MCF 10A (cell line): ENCODE measurements at regions not wholly inside any gene's neighbourhood (a gene's known extent, or its start where the extent isn't known, plus 50 kb on each side); places are given as distances from the start of the nearest gene placed in this dataset.

ENCODE experiments used
- BruUV-seq: library from RNA; stranded (reverse); fragments of 400-500 nt; replicated peaks from 2 replicates; lab custom pipeline; 2021; lab: Mats Ljungman, UMichigan
- CTCF ChIA-PET: fragments of 300-600 bp; sonication (Branson Sonifier 250); formaldehyde crosslinking; extraction: SDS; loops from one replicate; lab custom pipeline; 2021; ENCODE audit warnings: antibody characterized with exemption, inconsistent platforms; lab: Yijun Ruan, JAX
- POLR2A ChIA-PET: fragments of 300-600, 350-650 bp; sonication (Branson Sonifier 250); formaldehyde crosslinking; extraction: SDS; loops from one replicate; lab custom pipeline; 2020; ENCODE audit warnings: antibody characterized with exemption, inconsistent platforms; lab: Yijun Ruan, JAX
- DNase-seq: peaks from one replicate; pipeline ENCODE4 v3.0.0-alpha.2; 2018; ENCODE audit not compliant: unreplicated experiment
- H3K27ac Mint-ChIP-seq: one replicate; pipeline ENCODE4 v1.8.0; 2022; ENCODE audit warnings: mild to moderate bottlenecking, low read depth, mixed read lengths; ENCODE audit not compliant: unreplicated experiment
- H3K27me3 Mint-ChIP-seq: one replicate; pipeline ENCODE4 v1.8.0; 2022; ENCODE audit warnings: mixed read lengths; ENCODE audit not compliant: insufficient read depth, unreplicated experiment
- H3K36me3 Mint-ChIP-seq: one replicate; pipeline ENCODE4 v1.8.0; 2022; ENCODE audit warnings: mild to moderate bottlenecking, moderate library complexity, mixed read lengths; ENCODE audit not compliant: insufficient read depth, unreplicated experiment
- H3K4me1 Mint-ChIP-seq: one replicate; pipeline ENCODE4 v1.8.0; 2022; ENCODE audit warnings: mixed read lengths; ENCODE audit not compliant: insufficient read depth, unreplicated experiment
- H3K4me3 Mint-ChIP-seq: one replicate; pipeline ENCODE4 v1.8.0; 2022; ENCODE audit warnings: mild to moderate bottlenecking, moderate library complexity, mixed read lengths; ENCODE audit not compliant: unreplicated experiment
- H3K9me3 Mint-ChIP-seq: one replicate; pipeline ENCODE4 v1.8.0; 2022; ENCODE audit warnings: mixed read lengths; ENCODE audit not compliant: unreplicated experiment
- intact Hi-C: fragments of 100-400 bp; cut with micrococcal nuclease; formaldehyde crosslinking; loops from 2 replicates; pipeline ENCODE4 v1.14.1; 2022
- TF ChIP-seq, protein P1 (sequence below): fragments of 200-600 bp; IDR thresholded peaks from one replicate; pipeline ENCODE4 v1.8.0; 2022; ENCODE audit warnings: antibody characterized with exemption, mild to moderate bottlenecking; ENCODE audit not compliant: unreplicated experiment

DNA sequence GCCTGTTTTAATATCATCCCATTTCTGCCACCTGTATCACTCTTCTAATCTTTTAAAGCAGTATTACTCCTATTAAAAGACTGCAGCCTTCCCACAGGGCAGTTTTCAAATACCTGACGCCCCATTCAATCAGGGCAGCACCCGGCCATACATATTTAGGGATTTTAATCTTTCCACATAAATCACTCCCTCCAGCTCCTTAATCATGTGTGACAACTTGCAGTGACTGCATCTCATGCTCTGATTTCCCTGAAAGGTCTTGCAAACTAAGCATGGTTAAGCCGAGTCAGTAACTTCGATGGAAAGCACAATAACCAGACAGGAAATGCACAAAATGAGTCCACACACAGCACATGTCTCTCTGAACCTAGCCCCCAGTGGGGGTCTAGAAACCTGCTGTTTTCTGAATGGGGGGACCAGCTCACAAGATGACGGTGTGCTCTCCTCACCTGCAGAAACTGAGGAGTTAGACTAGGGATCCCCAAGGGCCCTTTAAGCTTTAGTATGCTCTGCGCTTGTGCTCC is 116.9 kb upstream of the CREB1 start:
- H3K36me3 Mint-ChIP-seq = no peaks in the 10 kb centered on the region
- TF ChIP-seq, protein P1, sequence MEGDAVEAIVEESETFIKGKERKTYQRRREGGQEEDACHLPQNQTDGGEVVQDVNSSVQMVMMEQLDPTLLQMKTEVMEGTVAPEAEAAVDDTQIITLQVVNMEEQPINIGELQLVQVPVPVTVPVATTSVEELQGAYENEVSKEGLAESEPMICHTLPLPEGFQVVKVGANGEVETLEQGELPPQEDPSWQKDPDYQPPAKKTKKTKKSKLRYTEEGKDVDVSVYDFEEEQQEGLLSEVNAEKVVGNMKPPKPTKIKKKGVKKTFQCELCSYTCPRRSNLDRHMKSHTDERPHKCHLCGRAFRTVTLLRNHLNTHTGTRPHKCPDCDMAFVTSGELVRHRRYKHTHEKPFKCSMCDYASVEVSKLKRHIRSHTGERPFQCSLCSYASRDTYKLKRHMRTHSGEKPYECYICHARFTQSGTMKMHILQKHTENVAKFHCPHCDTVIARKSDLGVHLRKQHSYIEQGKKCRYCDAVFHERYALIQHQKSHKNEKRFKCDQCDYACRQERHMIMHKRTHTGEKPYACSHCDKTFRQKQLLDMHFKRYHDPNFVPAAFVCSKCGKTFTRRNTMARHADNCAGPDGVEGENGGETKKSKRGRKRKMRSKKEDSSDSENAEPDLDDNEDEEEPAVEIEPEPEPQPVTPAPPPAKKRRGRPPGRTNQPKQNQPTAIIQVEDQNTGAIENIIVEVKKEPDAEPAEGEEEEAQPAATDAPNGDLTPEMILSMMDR = no peak

DNA sequence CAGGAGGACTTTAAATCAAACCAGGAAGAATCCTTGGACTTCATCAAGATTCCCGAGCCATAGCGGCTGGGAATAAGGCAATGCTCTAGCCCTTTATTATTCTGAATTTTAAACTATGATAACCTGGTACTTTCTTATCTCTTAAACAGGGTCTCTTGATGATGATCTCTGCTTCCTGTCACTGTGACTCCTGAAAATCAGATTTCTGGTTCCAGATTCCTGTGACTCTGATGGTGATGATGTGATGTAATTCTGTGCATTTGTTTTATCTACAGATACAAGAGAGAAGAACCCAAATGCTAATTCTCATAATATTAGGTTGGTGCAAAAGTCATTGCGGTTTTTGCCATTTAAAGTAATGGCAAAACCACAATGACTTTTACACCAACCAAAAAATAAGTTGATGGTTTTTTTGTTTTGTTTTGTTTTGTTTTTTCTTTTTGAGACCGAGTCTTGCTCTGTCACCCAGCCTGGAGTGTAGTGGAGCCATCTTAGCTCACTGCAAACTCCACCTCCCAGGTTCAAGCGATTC is 116.3 kb upstream of the CREB1 start:
- peaks cover 13% of the 10 kb centered on the region for H3K4me1 Mint-ChIP-seq
- no peaks in the 10 kb centered on the region for H3K9me3 Mint-ChIP-seq
- no peak overlapping the region for H3K4me3 Mint-ChIP-seq
- ChIA-PET CTCF (no interaction called here), POLR2A (no interaction called here)
- TF ChIP-seq, protein P1 = no peak
- intact Hi-C loops = no loop called here
- H3K27ac Mint-ChIP-seq = no peak overlapping the region
- no peaks in the 10 kb centered on the region for H3K27me3 Mint-ChIP-seq
- H3K36me3 Mint-ChIP-seq = no peaks in the 10 kb centered on the region
- no TSS peak for BruUV-seq
- no peak for DNase-seq

More for the DNA sequence above, 116.9 kb upstream of the CREB1 start:
- no TSS peak for BruUV-seq
- Mint-ChIP-seq H3K9me3 (no peaks in the 10 kb centered on the region), H3K27me3 (no peaks in the 10 kb centered on the region), H3K4me1 (peaks cover 18% of the 10 kb centered on the region), H3K4me3 (no peak overlapping the region), H3K27ac (no peak overlapping the region)
- intact Hi-C loops = no loop called here
- CTCF ChIA-PET = interaction anchor here (0.6 to 1.1 kb wide), 2 partner anchors 180 to 612 kb away, joined by 3 to 4 read pairs; no protein-coding TSS in a partner anchor
- DNase-seq = no peak
- POLR2A ChIA-PET = interaction anchor here (0.5 kb wide), 1 partner anchor 406 kb away, joined by 3 read pairs; no protein-coding TSS in a partner anchor

DNA sequence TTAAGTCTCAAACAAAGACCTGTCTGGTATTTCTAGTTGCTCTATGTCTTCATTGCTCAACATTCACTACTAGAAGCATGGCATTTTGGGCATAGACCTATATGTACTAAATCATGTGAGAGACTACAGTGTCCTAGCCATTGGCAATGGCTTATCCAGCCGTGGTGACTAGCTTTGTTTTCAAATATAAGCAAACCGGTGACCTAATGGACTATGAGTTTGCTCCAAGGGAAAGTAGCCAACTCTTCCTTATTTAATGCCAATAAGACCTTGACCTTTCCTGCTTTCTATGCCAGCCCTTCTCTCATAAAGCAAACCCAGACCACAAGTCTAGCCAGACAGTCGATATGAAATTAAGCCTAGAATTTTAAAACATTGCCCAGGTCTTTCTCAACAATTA is 113.7 kb upstream of the CREB1 start:
- intact Hi-C loops = no loop called here
- TF ChIP-seq, protein P1 = no peak
- Mint-ChIP-seq H3K27me3 (no peaks in the 10 kb centered on the region), H3K4me1 (no peaks in the 10 kb centered on the region), H3K4me3 (no peak overlapping the region), H3K27ac (no peak overlapping the region), H3K9me3 (no peaks in the 10 kb centered on the region), H3K36me3 (no peaks in the 10 kb centered on the region)
- no peak for DNase-seq
- BruUV-seq = no TSS peak
- ChIA-PET CTCF (no interaction called here), POLR2A (no interaction called here)

DNA sequence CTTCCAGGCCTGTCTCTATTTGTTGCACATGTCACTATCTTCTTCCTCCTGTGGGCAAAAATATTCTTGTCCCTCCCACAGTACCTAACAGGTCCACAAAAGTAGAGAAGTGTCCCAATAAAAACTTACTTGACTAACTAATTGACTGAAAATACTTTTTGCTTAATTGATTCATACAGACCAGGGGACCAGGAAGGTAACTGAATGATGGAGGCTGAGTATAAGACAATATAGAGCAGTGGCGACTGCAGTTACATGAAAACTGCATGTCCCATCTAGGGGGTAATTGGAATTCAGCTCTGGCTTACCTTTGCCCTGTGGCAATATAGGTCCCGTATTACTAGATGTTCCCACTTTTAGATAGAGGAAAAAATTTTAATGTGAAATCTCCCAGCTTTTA is 112.9 kb upstream of the CREB1 start:
- Mint-ChIP-seq H3K9me3 (no peaks in the 10 kb centered on the region), H3K36me3 (no peaks in the 10 kb centered on the region), H3K27ac (no peak overlapping the region), H3K27me3 (no peaks in the 10 kb centered on the region), H3K4me3 (no peak overlapping the region), H3K4me1 (no peaks in the 10 kb centered on the region)
- DNase-seq = no peak
- no TSS peak for BruUV-seq
- POLR2A ChIA-PET = no interaction called here
- intact Hi-C loops = no loop called here
- TF ChIP-seq, protein P1 = no peak
- CTCF ChIA-PET = no interaction called here
